ENCODE measurements at regions not wholly inside any gene's neighbourhood (a gene's known extent, or its start where the extent isn't known, plus 50 kb on each side); places are given as distances from the start of the nearest gene placed in this dataset.

GRCh38 chr6:132045877-132046276 lies 94.7 kb upstream of the CCN2 start:
- no peak overlapping the region for H3K4me2 ChIP-seq (ENCODE audit: insufficient read depth, insufficient read length, low read length)
- H4K5ac ChIP-seq (ENCODE audit: insufficient read length, low read depth, low read length): no peak overlapping the region
- no peak overlapping the region for H3K14ac ChIP-seq (ENCODE audit: insufficient read depth, low read length)
- DNase-seq: no peak
- WGBS (ENCODE audit: extremely low coverage, insufficient read length, low lambda C conversion rate): no CpG with 5 or more reads among the region's 1 CpG
- no peak overlapping the region for H3K23ac ChIP-seq (ENCODE audit: insufficient read length, low read depth, low read length)
- H3K27ac Mint-ChIP-seq: no peak overlapping the region
- no peak overlapping the region for H2BK20ac ChIP-seq (ENCODE audit: low read depth, low read length, poor library complexity, severe bottlenecking)
- H3T11ph ChIP-seq (ENCODE audit: low read length): no peak overlapping the region
- no peak overlapping the region for H2BK5ac ChIP-seq (ENCODE audit: insufficient read length, low read length)
- no peaks in the 10 kb centered on the region for H3K27me3 ChIP-seq (ENCODE audit: insufficient read depth, low read length)
- H3K18ac ChIP-seq (ENCODE audit: insufficient read length, low read depth, low read length): no peak overlapping the region
- no peak overlapping the region for H2BK12ac ChIP-seq (ENCODE audit: insufficient read length, low read depth, low read length)
- H2AK5ac ChIP-seq (ENCODE audit: insufficient read length, low read length): no peak overlapping the region
- H3K36me3 Mint-ChIP-seq (ENCODE audit: insufficient read depth in 1 of 3, low read depth in 3 of 3): peaks cover 4 to 9% (median 5%) of the 10 kb centered on the region in 3 experiments; a peak in 5 of 7 replicates
- no peaks in the 10 kb centered on the region for H4K20me1 ChIP-seq (ENCODE audit: control insufficient read depth, insufficient read depth, insufficient read length)
- H3K79me1 ChIP-seq (ENCODE audit: insufficient read depth, low read depth, low read length, poor library complexity, severe bottlenecking): no peaks in the 10 kb centered on the region
- no peak overlapping the region for H3K4me3 Mint-ChIP-seq
- H2BK120ac ChIP-seq (ENCODE audit: low read depth, low read length, poor library complexity, severe bottlenecking): no peak overlapping the region
- H2BK15ac ChIP-seq (ENCODE audit: low read depth, low read length): no peak overlapping the region
- H3K4me1 ChIP-seq (ENCODE audit: insufficient read depth, low read length): no peaks in the 10 kb centered on the region
- no peak overlapping the region for H4K8ac ChIP-seq (replicated peaks; ENCODE audit: insufficient read length, low read depth, low read length)
- no peak overlapping the region for H4K91ac ChIP-seq (ENCODE audit: insufficient read length, low read depth, low read length)
- H3K23me2 ChIP-seq (ENCODE audit: insufficient read length, low read depth, low read length, poor library complexity, severe bottlenecking): no peaks in the 10 kb centered on the region
- H2AFZ ChIP-seq (ENCODE audit: low read length): no peak overlapping the region
- no peak overlapping the region for H3K4ac ChIP-seq (ENCODE audit: low read depth, low read length)
- H3K56ac ChIP-seq (ENCODE audit: insufficient read length, low read depth, low read length): no peak overlapping the region
- TF ChIP-seq CTCF (conservative IDR thresholded peaks at IDR 0.05): no peak
- H3K9me3 ChIP-seq (ENCODE audit: control insufficient read depth, low read depth, low read length): no peaks in the 10 kb centered on the region
- peaks cover 2 to 5% of the 10 kb centered on the region in 2 experiments; a peak in 3 of 5 replicates for H3K9me3 Mint-ChIP-seq
- H3K9ac ChIP-seq (ENCODE audit: extremely low read depth, insufficient read length, low read length): no peak overlapping the region
- H3K79me2 ChIP-seq (ENCODE audit: insufficient read depth, low read length): no peaks in the 10 kb centered on the region
- no peaks in the 10 kb centered on the region for H3K4me1 Mint-ChIP-seq
- no peak overlapping the region for H3K27ac ChIP-seq (ENCODE audit: insufficient read length, low read depth, low read length)
- no peaks in the 10 kb centered on the region for H3K27me3 Mint-ChIP-seq (ENCODE audit: low read depth)
